ENCODE measurements at regions not wholly inside any gene's neighbourhood (a gene's known extent, or its start where the extent isn't known, plus 50 kb on each side); places are given as distances from the start of the nearest gene placed in this dataset.
"Not testable (repeated sequence)": the region's sequence is repeated elsewhere in the genome, so short reads cannot be mapped to it uniquely, and the experiment has no call there.

- no peak for ATAC-seq
Observed at GRCh38 chr14:105890474-105891220, 364.3 kb downstream of the TMEM121 start.

GRCh38 chr14:105891221-105891602 is 364.8 kb downstream of the TMEM121 start:
- no peak overlapping the region for H3K27ac Mint-ChIP-seq
- no peak overlapping the region for H3K4me3 Mint-ChIP-seq
- peaks cover 23% of the 10 kb centered on the region for H3K4me1 Mint-ChIP-seq
- H3K9me3 Mint-ChIP-seq: peaks cover 0 to 8% of the 10 kb centered on the region in 2 donors
- ATAC-seq (no peak), DNase-seq (no peak)
- peaks cover 40% of the 10 kb centered on the region for H3K27me3 Mint-ChIP-seq

More at GRCh38 chr14:105890474-105891220, 364.3 kb downstream of the TMEM121 start:
- Mint-ChIP-seq H3K9me3 (peaks cover 0 to 8% of the 10 kb centered on the region in 2 donors), H3K27ac (no peak overlapping the region), H3K4me1 (peaks cover 22% of the 10 kb centered on the region), H3K27me3 (peaks cover 40% of the 10 kb centered on the region), H3K4me3 (no peak overlapping the region)
- DNase-seq: no peak

DNA sequence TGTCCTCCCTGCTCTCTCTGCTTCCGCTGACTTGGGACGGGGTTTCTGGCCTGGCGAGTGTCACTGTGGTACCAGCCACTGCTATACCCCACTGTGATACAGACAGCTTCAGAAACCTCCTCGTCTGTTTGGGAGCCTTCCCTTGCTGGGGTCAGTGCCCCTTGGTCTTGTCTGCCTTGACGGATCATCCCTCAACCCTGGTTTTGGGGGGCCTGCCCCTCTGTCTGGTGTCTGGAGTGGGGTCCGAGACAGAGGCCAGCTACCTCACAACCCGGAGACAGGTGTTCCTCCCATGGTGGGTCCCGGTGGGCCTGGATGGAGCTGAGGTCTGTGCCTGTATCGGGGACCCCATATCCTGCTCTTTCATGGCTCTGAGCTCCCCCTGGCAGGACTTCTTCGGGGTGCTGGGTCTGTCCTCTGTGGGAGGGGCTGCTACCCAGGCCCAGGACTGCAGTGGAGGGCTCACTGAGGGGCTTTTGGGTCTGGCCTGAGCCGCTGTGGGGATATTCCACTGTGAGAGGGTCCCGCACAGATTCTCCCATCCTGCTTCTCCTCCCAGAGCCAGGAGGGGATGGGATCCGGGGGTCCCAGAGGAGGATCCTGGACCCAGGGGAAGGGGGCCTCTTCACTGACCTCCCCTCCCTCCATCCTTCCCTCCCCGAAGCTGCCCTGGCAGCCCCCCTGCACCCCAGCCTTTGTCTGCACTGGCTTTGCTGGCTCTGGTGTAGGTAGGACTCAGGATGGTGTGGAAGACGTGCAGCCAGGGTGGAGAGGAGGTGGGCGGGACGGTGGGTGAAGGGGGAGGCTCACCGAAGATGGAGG is 365.5 kb downstream of the TMEM121 start:
- no peak for DNase-seq
- Mint-ChIP-seq H3K27ac (no peak overlapping the region), H3K9me3 (peaks cover 0 to 8% of the 10 kb centered on the region in 2 donors), H3K4me1 (peaks cover 29% of the 10 kb centered on the region), H3K27me3 (peaks cover 43% of the 10 kb centered on the region), H3K4me3 (no peak overlapping the region)
- ATAC-seq: peak; percentile 5

DNA sequence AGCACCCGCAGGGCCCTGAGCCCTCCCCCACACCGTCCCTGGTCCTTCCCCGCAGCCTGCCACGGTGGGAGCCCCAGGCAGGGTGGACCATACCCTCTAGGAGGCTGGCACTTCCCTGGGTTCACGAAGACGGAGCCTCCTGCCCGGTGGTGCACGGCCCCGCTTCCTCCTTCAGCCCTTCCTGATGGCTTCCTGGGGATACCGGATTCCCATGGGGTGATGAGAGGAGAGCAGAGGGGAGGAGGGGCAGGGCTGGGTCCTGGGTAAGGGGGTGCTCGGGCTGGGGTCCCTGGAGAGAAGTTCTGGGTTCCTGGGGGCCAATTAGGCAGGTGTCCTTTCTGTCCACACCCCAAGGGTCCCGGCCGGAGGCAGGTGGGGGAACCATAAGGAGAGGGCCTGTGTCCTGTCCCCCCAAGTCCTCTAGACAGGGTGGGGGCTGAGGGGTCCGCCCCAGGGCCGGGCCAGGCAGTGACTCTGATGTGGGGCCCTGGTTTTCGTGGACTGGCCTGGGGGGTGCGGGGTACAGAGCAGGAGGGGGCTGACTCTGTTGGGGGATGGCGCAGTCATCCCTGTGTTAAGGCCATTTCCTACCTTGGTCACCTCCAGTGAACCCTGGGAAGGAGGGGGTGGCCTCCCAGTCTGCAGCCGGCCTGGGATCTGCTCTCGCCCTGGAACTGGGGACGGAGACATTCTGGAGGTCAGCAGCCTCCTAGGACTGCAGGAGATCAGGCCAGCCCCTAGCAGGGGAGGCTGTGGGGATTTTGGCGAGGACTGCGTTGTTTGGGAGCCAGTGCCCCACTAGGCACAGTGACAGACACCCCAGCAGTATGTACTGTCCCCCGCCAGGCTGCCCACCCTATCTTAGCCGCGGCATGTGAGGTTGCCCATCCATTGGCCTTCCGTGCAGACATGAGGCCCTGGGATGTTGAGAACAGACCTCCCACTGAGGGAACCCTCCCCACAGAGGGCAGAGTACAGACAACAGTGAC is 366.4 kb downstream of the TMEM121 start:
- ATAC-seq: peak; percentile 31
- not testable (repeated sequence) for DNase-seq, H3K27ac Mint-ChIP-seq, H3K4me3 Mint-ChIP-seq
- Mint-ChIP-seq H3K4me1 (peaks cover 38% of the 10 kb centered on the region), H3K27me3 (peaks cover 51% of the 10 kb centered on the region), H3K9me3 (peaks cover 0 to 12% of the 10 kb centered on the region in 2 donors)

DNA sequence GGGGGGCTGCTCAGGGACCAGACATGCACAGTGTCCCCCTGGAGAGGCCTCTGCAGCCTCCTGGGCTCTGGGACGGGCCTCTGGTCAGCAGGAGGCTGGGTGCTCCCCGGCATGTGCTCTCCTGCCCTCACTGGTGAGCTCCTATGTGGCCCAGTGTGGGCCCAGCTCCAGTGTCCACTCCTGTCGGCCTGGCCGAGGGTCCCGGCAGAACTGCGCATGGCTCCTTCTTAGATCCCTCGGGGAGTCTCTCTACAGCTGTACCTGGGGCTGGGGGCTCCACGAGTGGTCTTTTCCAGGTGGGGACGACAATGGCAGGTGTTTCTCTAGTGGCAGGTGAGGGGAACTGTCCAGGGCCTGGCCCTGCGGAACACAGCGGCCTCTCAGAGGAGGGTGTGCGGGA is 367.3 kb downstream of the TMEM121 start:
- not testable (repeated sequence) for ATAC-seq, H3K9me3 Mint-ChIP-seq, DNase-seq, H3K4me3 Mint-ChIP-seq
- Mint-ChIP-seq H3K27me3 (peaks cover 54% of the 10 kb centered on the region), H3K27ac (peak overlapping the region in 1 of 2 donors; percentile 34), H3K4me1 (peaks cover 39% of the 10 kb centered on the region)

GRCh38 chr14:105894125-105894977 is 368.0 kb downstream of the TMEM121 start:
- DNase-seq: no peak
- Mint-ChIP-seq H3K27me3 (peaks cover 55% of the 10 kb centered on the region), H3K4me1 (peaks cover 41% of the 10 kb centered on the region), H3K27ac (no peak overlapping the region), H3K9me3 (peaks cover 0 to 5% of the 10 kb centered on the region in 2 donors), H3K4me3 (no peak overlapping the region)
- ATAC-seq: no peak

GRCh38 chr14:105894978-105895881 is 368.8 kb downstream of the TMEM121 start:
- Mint-ChIP-seq H3K4me1 (peaks cover 37% of the 10 kb centered on the region), H3K27ac (peak overlapping the region in 1 of 2 donors; percentile 48), H3K4me3 (no peak overlapping the region), H3K9me3 (peaks cover 0 to 5% of the 10 kb centered on the region in 2 donors), H3K27me3 (peaks cover 53% of the 10 kb centered on the region)
- ATAC-seq: no peak
- no peak for DNase-seq

DNA sequence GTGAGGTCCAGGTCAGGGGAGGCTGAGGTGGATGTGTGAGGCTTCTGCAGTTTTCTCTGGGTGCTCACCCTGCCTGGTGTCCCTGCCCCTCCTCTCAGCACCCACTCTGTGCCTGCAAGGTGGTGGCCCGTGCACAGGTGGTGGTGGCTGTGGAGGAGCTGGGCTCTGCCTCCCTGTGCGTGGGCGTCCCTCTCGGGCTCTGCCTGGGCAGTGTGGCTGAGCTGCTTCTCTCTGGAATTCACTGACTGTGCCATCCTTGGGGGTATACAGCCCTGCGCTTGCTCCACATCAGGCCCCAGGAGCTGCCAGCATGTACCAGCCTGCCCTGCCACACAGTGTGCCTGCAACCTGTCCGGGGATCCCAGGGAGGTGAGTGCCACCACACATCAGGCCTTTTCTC is 369.8 kb downstream of the TMEM121 start:
- not testable (repeated sequence) for H3K4me3 Mint-ChIP-seq, H3K27ac Mint-ChIP-seq, H3K9me3 Mint-ChIP-seq, ATAC-seq
- peak in 1 of 2 donors; percentile 9 for DNase-seq
- H3K4me1 Mint-ChIP-seq: peaks cover 45% of the 10 kb centered on the region
- peaks cover 55% of the 10 kb centered on the region for H3K27me3 Mint-ChIP-seq

- H3K9me3 Mint-ChIP-seq, DNase-seq, H3K4me3 Mint-ChIP-seq, H3K27ac Mint-ChIP-seq: not testable (repeated sequence)
- Mint-ChIP-seq H3K27me3 (peaks cover 55% of the 10 kb centered on the region), H3K4me1 (peaks cover 47% of the 10 kb centered on the region)
- peak; percentile 68 for ATAC-seq
Observed at GRCh38 chr14:105896961-105897724, 370.8 kb downstream of the TMEM121 start.

DNA sequence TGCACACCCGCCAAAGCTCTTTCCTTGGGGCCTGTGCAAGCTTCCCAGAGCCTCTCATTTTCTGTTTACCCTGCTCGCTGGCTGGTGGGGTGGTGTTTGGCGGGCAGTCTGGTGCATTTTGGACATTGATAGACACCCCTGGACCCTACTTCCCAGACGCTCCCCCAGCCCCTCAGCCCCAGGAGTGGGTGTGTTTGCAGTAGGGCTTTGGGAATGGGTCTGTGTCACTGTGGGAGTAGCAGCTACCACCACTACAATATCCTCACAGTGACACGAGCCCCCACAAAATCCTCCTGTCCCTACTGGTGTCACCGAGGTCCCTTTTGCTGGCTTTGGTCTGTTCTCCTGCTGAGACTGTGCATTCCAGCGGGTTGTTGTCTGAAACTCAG is 371.3 kb downstream of the TMEM121 start:
- ATAC-seq: no peak
- peaks cover 47% of the 10 kb centered on the region for H3K4me1 Mint-ChIP-seq
- no peak overlapping the region for H3K27ac Mint-ChIP-seq
- H3K27me3 Mint-ChIP-seq: peaks cover 60% of the 10 kb centered on the region
- H3K9me3 Mint-ChIP-seq: peaks cover 0 to 5% of the 10 kb centered on the region in 2 donors
- H3K4me3 Mint-ChIP-seq: no peak overlapping the region
- DNase-seq: no peak

DNA sequence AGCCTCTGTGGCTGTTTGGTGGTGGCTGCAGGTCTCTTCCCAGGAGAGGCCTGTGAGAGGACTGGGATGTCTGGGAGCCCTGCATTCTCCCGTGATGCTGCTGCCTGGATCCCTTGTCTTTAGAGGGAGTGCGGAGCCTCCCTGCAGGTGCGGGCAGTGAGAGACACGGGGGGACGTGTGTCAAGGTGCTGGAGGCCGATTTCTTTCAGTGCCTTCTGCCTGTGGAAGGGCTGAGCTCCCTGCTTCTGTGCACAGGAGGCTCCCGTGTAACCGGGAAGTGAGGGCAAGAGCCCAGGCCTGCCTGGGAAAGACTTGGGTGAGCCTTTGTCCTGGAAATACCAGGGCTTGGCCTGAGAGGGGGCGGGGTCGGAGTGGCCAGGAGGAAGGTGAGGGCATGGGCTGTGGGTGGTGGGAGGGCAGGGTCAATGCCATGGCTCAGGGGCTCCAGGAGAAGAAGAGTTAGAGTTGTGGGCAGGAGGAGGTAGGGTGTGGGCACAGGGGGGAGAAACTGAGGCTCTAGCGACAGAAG is 372.2 kb downstream of the TMEM121 start:
- peaks cover 68% of the 10 kb centered on the region for H3K27me3 Mint-ChIP-seq
- H3K9me3 Mint-ChIP-seq: peaks cover 0 to 5% of the 10 kb centered on the region in 2 donors
- ATAC-seq (no peak), DNase-seq (no peak)
- H3K27ac Mint-ChIP-seq: no peak overlapping the region
- peaks cover 47% of the 10 kb centered on the region for H3K4me1 Mint-ChIP-seq
- no peak overlapping the region for H3K4me3 Mint-ChIP-seq

DNA sequence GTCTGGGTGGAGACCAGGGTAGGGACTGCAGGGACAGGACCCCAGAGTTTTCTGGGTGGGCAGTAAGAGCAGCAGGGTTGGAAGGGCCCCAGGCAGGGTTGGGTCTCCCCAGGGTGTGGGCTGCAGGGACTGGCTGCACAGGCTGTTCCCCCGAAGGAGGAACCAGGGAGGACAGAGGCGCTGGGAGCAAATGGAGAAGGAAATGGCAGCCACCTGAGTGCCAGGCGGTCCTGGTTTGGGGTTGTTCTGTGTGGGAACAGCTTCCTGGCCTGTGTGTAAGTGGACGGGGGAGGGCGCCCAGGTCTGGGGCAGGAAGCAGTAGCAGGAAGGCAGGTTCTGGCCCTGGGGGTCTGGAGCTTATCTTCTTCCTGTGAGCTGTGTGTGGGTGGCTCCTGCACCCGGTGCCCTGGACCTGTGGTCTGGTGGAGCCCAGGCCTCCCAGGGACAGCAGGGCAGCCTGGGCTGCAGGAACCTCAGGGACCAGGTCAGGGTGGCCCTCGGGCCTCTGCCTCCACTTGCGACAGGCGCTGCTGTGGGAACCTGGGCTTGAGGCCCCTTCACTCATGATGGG is 372.8 kb downstream of the TMEM121 start:
- DNase-seq (no peak), ATAC-seq (no peak)
- H3K4me3 Mint-ChIP-seq: no peak overlapping the region
- peaks cover 73% of the 10 kb centered on the region for H3K27me3 Mint-ChIP-seq
- H3K4me1 Mint-ChIP-seq: peaks cover 47% of the 10 kb centered on the region
- H3K27ac Mint-ChIP-seq: peak overlapping the region in 1 of 2 donors; percentile 38
- peaks cover 0 to 5% of the 10 kb centered on the region in 2 donors for H3K9me3 Mint-ChIP-seq

Data from stimulated activated naive CD8-positive, alpha-beta T cell treated with anti-CD3 and anti-CD28 coated beads, Interleukin-15, amount 100 ng/mL, for 72 hours (primary cell).